NCI-H510A treated with DMSO at 0.1 percent for 48 hours (cell line): ENCODE measurements at regions not wholly inside any gene's neighbourhood (a gene's known extent, or its start where the extent isn't known, plus 50 kb on each side); places are given as distances from the start of the nearest gene placed in this dataset.
"Not testable (repeated sequence)": the region's sequence is repeated elsewhere in the genome, so short reads cannot be mapped to it uniquely, and the experiment has no call there.

ENCODE experiments used
- DNase-seq: peaks from one replicate; lab custom pipeline; 2025; lab: John Stamatoyannopoulos, UW

DNA sequence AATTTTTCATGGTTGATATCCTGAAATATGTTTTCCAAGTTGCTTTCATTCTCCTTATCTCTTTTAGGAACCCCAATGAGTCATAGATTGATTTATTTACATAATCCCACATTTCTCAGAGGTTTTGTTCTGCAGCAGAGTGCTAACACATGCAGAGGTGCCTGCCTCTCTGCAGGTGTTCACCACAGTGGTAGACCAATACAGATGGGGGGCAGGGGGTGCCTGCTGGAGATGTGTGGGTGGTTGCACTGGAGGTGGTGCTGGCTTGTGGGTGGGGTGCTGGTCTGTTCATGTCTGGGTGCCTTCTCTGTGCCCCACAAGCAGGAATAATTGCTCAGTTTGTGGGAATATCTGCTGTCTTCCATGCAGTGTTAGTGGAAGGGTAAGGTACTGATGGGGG, 131.1 kb downstream of the JRKL start:
- no peak for DNase-seq

DNA sequence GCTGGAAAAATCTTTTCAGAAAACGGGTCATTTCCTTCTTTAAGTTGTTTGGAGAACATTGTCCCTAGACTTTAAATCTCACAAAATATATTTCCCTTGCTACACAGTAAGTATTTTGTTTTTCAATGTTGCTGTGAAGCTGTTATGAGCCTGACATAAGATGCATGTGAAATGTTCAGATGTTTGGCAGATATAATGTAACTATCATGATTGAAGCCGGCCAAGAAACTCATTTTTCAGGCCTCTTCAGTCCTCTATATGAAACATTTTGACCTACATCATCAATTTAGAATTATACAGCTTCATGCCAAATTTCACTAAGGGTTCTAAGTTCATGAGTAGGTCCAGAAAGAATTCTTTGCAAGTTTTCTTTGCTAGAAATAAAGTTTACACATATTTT, 133.8 kb downstream of the JRKL start:
- DNase-seq, result no peak

DNA sequence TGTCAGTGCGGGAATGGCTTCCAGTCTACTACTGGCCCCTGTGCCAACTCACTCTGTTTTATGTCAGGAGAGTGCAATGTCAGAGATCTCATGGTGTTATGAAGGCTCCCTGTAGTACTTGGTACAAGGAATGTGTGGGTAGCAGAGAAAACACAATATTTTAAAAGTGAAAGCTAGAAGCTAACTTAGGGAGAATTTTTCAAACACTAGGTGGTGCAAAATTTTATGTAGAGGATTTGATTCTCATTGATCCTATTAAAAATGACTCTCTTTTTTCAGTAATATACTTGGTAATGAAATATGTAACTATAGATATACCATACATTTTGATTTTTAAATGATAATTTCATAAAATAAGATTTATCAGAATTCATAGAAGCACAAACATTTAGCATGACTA, 134.7 kb downstream of the JRKL start:
- DNase-seq, result no peak

DNA sequence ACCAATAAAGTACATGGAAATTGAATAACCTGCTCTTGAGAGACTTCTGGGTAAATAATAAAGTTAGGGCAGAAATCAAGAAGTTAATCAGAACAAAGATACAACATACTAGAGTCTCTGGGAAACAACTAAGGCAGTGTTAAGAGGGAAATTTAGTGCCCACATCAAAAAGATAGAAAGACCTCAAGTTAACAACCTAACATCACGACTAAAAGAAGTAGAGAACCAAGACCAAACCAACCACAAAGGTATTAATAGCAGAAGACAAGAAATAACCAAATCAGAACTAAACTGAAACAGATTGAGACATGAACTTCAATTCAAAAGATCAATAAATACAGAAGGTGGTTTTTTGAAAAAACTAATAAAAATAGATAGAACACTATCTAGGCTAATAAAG, 140.7 kb downstream of the JRKL start:
- no peak for DNase-seq

DNA sequence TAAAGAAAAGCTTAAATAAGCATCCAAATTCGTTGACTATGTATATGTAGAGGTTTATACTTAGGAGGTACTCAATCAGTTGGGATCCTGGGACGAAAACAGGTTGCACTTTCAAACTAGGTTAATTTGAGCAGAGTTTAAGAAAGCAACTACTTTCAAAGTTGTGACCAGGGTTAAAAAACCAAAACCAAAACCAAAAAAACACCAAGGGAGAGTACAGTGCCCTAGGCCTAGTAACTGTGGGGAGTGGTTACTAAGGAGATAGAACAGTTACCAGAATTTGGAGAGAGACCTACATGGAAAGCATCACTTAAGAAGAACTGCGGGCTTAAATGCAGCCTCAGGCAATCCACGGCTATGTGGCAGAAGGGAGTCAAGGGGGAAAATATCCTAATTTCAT, 148.3 kb downstream of the JRKL start:
- no peak for DNase-seq

DNA sequence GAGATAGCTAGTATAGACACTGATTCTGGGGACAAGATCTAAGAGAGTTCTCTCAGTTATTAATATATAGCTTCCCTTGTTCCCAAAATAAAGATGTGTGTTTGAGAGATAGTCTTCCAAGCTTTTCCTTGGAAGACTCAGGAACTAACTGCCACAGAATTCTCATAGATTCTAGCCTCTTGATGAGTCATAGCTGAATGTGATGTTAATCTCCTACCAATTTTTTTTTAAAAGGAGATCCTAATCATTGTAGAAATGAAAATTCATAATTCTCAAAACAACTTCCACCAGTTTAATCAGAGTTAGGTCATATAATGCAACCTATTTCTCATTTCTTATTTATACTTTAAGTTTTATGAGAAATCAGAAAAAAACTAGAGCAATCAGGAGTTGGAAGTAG, 148.8 kb downstream of the JRKL start:
- no peak for DNase-seq

DNA sequence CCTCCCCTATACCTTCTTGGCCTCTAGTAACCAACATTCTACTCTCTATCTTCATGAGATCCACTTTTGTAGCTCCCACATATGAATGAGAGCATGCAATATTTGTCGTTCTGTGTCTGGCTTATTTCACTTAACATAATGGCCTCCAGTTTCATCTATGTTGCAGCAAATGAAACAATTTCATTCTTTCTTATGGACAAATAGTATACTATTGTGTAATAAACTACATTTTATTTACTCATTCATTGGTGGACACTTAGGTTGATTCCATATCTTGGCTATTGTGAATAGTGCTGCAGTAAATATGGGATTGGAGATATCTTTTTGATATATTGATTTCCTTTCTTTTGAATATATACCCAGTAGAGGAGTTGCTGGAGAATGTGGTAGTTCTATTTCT, 151.1 kb downstream of the JRKL start:
- DNase-seq, result no peak

DNA sequence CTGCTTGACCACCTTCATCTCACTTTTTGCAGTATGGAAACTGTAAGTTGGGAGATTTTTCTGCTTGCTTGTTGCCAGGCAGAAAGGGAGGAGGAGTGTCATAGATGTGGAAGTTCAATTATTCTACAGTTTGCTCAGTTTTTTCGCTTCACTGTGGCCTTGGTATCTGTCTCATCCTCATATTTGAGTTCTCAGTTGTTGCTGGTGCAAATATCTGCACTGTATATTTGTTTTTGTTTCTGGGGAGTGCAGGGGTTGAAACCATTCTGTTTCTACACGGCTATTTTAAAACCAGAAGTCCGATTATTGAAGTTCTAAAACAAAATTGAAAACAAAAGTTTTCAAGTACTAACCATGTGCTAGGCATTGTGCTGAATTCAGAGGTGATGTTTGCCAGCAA, 153.4 kb downstream of the JRKL start:
- no peak for DNase-seq

DNA sequence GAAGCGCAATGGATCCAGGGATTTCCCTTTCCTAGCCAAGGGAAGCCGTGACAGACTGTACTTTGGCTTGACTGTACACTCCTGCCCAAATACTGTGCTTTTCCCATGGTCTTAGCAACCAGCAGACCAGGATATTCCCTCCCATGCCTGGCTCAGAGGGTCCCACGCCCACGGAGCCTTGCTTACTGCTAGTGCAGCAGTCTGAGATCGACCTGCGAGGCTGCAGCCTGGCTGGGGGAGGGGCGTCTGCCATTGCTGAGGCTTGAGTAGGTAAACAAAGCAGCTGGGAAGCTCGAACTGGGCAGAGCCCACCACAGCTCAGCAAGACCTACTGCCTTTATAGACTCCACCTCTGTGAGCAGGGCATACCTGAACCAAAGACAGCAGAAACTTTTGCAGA, 155.4 kb downstream of the JRKL start:
- not testable (repeated sequence) for DNase-seq

DNA sequence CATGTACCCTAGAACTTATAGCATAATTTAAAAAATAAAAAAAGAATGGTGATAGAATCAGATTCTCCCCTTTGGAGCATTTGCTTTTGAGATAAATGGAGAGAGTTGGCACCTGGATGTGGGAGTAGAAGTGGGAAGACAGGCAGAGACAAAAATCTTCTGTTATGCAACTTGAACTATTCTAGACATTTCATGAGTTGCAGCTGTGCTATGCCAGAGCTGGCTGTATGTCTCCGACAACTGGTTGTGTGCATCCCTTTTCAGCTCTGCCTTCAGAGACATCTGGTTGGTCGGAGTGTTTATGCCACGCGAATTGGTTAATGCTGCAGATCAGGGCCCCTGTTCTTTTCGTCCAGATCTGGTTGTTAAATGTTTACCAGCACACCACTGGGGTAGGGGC, 161.3 kb downstream of the JRKL start:
- DNase-seq, result no peak

DNA sequence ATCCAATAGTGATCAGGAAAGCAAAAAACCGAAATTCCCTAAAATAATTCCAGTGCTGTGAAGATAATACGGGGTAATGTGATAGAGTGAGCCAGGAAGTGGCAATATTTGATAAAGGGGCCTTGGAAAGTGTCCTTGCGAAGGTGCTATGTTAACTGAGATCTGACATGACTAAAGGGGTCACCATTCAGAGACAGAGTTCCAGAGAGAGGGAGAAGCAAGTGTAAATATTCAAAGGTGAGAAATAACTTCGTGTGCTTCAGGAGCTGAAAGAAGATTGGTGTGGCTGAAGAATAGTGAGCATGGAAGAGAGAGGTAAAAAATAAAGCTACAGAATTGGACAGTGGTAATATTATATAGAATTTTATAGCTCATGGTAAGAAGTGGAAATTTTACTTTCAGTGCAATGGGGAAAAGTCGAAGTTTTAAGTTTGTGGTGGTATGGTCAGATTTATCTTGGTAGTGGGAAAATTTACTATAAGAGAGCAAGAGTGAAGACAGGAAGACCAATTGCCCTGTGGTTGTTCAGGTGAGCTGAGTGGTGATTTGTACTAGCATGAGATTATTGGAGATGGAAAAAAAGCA, 164.5 kb downstream of the JRKL start:
- DNase-seq, result no peak

DNA sequence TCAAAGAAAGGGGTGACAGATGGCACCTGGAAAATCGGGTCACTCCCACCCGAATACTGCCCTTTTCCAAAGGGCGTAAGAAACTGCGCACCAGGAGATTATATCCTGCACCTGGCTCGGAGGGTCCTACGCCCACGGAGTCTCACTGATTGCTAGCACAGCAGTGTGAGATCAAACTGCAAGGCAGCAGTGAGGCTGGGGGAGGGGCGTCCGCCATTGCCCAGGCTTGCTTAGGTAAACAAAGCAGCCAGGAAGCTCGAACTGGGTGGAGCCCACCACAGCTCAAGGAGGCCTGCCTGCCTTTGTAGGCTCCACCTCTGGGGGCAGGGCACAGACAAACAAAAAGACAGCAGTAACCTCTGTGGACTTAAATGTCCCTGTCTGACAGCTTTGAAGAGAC, 166.0 kb downstream of the JRKL start:
- not testable (repeated sequence) for DNase-seq

DNA sequence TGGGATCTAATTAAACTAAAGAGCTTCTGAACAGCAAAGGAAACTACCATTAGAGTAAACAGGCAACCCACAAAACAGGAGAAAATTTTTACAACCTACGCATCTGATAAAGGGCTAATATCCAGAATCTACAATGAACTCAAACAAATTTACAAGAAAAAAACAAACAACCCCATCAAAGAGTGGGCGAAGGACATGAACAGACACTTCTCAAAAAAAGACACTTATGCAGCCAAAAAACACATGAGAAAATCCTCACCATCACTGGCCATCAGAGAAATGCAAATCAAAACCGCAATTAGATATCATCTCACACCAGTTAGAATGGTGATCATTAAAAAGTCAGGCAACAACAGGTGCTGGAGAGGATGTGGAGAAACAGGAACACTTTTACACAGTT, 170.9 kb downstream of the JRKL start:
- not testable (repeated sequence) for DNase-seq

DNA sequence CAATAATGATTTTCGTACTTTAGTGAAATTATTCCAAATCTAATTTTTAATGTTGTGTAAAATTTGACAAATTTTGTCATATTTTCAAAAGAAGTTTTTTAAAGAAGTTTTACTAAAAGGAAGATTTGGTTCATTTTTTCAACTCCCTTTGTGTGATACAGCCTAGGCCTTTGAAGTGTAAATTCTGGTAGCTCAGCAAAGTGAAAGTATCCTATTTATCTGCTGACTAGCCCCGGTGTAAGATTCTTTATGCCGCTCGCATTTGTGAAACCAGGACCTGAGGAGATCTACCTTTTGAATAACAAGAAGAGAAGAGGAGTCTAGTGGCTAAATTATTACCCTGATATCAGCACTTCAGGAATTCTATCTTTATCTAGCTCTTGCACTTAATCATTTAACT, 177.4 kb downstream of the JRKL start:
- no peak for DNase-seq

DNA sequence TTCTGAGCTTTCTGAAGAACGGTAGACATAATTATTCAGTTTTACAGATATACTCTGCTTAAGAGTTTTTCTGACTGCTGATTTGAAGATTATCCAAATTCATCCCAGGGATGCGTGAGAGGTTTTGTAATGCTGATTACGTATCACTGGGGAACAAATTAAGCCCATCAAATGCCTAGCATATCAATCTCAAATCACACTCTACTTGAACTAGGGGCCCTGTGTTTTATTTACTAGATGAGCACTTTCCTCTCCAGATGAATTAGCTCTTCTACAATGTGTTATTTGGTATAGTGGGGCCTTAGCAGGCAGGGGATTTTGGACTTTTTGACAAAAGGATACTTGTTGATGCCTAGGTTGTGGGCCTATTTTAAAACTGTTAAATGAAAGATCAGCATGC, 177.9 kb downstream of the JRKL start:
- DNase-seq, result no peak

DNA sequence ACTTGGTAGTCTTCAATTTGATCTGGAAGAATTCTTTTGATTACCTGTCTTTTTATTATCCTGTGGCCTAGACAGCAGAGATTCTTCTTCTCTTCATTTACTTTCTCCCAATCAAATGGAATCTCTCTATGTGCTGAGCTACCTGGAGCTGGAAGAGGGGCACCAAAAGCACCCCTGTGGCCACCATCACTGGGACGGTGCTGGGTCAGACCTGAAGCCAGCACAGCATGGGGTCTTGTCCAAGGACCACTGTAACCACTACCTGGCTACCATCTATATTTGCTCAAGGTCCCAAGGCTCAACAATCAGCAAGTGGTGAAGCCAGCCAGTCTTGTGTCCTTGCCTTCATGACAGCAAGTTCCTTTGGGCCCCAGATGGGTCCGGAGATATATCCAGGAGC, 186.6 kb downstream of the JRKL start:
- no peak for DNase-seq

DNA sequence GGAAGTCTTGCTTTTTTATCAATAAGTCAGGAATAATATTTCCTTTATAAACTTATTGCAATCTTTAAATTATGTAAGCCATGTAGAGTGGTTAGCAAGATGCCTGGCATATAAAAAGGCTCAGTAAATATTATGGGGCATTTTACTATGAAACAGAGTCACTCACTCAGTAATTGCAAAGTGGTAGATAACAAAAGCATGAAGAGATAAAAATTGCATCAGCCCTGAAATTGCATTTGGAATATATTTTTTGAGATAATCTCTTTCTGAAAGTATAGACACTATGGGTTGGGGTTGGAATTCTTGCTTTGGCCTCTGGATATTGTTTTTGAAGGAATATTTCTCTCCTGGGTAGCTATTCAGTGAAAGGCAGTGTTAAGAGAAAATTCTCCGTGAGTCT, 188.6 kb downstream of the JRKL start:
- no peak for DNase-seq

DNA sequence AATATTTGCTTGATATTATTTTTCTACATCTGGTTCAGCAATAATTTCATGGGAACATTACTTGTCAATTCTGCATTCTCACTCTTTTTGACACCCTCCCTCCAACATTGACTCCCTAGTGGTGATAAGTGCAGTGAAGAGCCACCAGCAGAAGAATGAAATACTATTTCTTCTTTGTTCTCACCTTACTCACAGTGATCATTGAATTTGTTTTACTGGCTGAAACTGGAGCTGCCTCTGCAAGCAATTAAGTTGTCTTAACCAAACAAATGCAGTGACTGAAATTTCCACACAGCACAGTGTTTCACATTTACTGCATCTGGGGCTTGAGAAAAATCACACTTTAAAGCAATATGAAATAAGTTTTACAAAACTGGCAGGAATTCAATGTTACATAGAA, 189.8 kb downstream of the JRKL start:
- no peak for DNase-seq

DNA sequence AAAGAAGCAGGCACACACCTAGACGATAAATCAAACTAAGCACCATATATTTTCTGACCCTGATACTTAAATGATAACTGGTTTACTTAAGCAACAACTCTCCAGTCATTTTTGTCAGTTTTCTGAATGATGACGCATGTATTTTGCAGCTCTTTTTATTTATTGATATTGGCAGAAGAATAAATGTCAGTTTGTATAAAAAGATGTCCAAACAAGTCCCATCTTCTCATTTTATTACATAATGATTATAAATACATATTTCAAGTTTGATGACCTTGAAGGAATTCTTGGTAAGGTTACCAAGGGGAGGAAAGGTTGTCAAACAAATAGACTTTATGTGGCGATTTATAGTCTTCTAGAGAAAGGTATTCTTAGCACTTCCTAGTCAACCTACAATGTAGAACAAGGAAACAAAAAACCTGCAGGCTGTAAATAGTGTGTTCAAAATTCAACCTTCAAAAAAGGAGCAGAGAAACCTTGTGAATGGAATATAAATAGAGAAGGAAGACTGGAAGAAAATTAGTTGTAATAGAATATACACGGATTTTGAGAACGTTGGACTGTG, 190.7 kb downstream of the JRKL start:
- DNase-seq, result no peak

DNA sequence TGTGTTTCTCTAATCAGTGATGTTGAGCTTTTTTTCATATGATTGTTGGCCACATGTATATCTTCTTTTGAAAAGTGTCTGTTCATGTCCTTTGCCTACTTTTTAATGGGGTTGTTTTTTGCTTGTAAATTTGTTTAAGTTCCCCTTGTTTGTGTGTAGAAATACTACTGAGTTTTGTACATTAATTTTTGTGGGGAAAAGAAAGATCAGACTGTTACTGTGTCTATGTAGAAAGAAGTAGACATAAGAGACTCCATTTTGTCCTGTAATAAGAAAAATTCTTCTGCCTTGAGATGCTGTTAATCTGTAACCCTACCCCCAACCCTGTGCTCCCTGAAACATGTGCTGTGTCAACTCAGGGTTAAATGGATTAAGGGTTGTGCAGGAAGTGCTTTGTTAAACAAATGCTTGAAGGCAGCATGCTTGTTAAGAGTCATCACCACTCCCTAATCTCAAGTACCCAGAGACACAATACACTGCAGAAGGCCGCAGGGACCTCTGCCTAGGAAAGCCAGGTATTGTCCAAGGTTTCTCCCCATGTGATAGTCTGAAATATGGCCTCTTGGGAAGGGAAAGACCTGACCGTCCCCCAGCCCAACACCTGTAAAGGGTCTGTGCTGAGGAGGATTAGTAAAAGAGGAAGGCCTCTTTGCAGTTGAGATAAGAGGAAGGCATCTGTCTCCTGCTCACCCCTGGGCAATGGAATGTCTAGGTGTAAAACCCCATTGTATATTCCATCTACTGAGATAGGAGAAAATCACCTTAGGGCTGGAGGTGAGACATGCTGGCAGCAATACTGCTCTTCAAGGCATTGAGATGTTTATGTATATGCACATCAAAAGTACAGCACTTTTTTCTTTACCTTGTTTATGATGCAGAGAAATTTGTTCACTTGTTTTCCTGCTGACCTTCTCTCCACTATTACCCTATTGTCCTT, 196.4 kb downstream of the JRKL start:
- DNase-seq, result not testable (repeated sequence)

DNA sequence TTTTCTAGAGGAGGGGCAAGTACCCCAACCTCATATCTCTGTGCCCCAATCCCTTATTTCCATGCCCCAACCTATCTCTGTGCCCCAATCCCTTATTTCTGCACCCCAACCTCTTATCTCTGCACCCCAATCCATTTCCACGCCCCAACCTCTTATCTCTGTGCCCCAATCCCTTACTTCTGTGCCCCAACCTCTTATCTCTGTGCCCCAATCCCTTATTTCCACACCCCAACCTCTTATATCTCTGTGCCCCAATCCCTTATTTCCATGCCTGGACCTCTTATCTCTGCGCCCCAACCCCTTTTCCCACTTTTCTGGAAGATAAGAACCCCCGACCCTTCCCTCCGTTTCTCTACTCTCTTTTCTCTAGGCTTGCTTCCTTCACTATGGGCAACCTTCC, 199.0 kb downstream of the JRKL start:
- DNase-seq, result not testable (repeated sequence)

DNA sequence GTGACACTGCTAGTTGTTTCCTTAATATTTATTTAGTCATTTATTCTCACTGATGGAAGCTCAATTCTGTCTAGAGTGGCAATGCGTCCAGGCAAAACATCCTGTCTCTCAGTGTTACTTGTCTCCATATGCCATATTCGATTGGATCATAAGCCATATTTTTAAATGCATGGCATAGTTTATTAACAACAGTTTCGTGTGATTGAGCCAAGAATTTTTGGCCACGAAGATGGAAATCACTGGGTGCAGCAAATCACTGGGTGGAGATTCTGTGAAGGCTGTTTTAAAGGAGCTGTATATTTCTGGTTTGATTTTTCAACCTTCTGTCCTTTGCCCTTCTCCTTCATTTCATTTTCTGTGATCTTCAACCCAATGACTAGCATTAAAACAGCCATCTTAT, 205.2 kb downstream of the JRKL start:
- DNase-seq, result no peak

DNA sequence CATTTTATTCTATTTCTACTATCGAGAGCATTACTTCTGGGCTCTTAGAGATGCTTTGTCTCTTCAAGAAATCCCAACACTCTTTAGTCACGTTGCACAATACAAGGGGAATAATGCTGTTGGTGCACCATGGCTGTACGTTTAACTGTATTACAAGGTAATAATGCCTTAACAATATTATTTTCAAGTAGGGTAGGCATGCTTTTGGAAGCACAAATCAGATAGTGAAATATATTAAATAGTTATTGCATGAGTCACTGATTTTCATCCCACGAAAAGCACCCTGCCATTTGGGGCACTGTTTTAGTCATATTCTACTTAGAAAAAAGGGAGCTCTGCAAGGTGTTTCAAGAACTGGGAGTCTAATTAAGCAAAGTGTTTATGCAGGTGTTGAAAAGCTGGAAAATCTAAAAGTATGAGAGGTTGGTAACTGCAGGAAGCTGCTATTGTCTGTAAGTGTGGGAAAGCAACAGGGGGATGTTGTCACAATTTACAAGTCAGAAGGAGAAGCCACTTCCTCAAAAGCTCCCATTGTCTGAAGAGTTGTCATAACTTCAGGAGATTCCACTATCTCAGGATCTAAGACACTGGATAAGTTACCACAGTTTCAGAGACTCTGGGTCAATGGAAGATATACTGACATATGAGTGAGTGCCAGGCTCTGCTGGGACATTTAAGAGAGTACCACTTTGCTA, 218.2 kb downstream of the JRKL start:
- no peak for DNase-seq
